GM12873 (cell line): ENCODE measurements at regions not wholly inside any gene's neighbourhood (a gene's known extent, or its start where the extent isn't known, plus 50 kb on each side); places are given as distances from the start of the nearest gene placed in this dataset.

ENCODE experiments used
- TF ChIP-seq, protein P1 (sequence below): IDR thresholded peaks from 2 replicates; pipeline ENCODE4 v1.5.1; 2012; ENCODE audit warnings: low read depth, mild to moderate bottlenecking, moderate library complexity, low read length, control low read depth; ENCODE audit not compliant: insufficient read depth; ENCODE audit errors: missing control alignments

DNA sequence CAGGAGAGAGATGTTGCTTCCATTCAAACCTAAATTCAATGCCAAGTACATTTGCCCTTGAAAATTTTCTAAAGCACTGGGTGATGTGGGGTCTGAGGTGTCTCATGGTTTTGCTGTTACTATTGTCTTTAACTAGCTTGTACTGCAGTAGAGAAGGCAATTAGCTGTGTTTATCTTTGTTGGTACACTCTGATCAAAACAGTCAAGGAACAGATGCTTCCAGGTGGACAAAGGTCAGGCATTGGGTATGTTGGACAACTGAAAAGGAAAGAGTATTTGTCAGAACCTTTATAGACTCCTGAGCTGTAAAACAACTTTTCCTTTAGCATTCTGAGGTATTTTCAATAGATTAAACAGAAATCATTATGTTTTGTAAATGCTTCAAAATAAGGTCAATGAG, 2228.7 kb upstream of the WWC1 start:
- TF ChIP-seq, protein P1, sequence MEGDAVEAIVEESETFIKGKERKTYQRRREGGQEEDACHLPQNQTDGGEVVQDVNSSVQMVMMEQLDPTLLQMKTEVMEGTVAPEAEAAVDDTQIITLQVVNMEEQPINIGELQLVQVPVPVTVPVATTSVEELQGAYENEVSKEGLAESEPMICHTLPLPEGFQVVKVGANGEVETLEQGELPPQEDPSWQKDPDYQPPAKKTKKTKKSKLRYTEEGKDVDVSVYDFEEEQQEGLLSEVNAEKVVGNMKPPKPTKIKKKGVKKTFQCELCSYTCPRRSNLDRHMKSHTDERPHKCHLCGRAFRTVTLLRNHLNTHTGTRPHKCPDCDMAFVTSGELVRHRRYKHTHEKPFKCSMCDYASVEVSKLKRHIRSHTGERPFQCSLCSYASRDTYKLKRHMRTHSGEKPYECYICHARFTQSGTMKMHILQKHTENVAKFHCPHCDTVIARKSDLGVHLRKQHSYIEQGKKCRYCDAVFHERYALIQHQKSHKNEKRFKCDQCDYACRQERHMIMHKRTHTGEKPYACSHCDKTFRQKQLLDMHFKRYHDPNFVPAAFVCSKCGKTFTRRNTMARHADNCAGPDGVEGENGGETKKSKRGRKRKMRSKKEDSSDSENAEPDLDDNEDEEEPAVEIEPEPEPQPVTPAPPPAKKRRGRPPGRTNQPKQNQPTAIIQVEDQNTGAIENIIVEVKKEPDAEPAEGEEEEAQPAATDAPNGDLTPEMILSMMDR = no peak

DNA sequence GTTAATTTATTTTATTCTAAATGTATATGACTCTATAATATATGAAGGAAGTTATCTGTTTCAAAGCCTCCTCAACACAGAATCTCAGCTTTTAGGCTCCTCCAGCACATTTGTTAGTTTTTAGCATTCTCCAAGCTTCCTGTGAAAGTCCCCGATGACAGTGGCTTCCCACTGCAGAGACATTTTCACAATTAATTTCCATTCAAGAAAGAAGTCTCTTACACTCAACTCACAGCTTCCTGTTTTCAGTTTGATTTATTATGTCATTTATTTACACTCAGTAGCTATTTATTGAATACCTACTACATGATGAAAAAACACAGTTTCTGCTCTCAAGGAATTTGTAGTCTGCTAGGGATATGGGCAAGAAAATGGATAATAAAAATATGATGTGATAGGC, 2228.2 kb upstream of the WWC1 start:
- TF ChIP-seq, protein P1 = no peak

- TF ChIP-seq, protein P1 = no peak
Observed at GRCh38 chr5:166068547-166069335, 2222.7 kb upstream of the WWC1 start.

GRCh38 chr5:166073901-166074581, 2217.4 kb upstream of the WWC1 start:
- TF ChIP-seq, protein P1 = no peak

DNA sequence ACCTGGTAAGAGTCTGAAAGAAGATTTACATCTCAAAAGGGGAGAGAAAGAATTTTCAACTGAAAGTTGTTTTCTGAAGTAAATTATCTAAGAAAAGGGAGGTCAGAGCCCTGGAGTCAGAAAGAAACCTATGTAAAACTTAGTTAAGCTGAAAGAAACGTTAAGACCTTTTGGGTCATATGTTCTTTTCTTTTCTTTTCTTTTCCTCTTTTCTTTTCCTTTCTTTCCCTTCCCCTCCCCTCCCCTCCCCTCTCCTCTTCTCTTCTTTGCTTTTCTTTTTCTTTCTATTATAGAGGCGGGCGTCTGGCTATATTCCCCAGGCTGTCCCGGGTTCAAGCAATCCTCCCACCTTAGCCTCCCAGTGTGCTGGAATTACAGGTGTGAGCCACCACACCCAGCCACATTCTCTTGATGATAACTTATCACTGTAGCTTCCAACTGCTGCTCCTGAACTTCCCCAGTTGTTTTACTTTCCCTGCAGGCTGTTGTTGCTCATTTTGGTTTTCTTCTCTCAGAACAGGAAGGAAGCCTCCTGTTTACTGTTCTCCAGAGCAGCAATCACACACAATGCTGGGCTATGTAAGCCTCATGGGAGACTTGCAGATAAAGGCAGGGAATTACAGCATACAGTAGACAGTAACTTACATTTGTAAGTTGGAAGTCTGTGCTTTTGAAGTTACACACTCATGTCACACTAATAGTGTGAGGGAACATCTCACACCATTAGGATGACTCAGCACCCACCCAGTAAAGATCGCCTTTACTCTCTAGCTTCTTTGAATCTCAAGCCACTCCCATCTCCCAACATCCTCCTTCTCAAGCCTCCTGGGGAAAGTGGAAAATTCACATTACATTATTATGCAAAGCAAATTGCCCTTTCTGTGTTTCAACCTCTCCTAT, 2216.6 kb upstream of the WWC1 start:
- TF ChIP-seq, protein P1 = no peak

GRCh38 chr5:166083183-166083959, 2208.1 kb upstream of the WWC1 start:
- TF ChIP-seq, protein P1 = no peak

GRCh38 chr5:166086568-166086967, 2204.9 kb upstream of the WWC1 start:
- TF ChIP-seq, protein P1 = no peak
